OCI-LY7 (cell line): ENCODE measurements at regions not wholly inside any gene's neighbourhood (a gene's known extent, or its start where the extent isn't known, plus 50 kb on each side); places are given as distances from the start of the nearest gene placed in this dataset.
A peak's percentile ranks its signal among the peaks of the same experiment; 100 is the strongest.

Source experiments
- BruUV-seq: library from RNA; stranded (reverse); fragments of 400-500 nt; replicated peaks from 2 replicates; lab custom pipeline; 2021; lab: Mats Ljungman, UMichigan
- CTCF ChIA-PET: fragments of 300-600 bp; sonication (Branson Sonifier 250); formaldehyde crosslinking; loops from one replicate; lab custom pipeline; 2022; ENCODE audit warnings: antibody characterized with exemption; ENCODE audit not compliant: unreplicated experiment; lab: Charles Lee
- POLR2A ChIA-PET: fragments of 300-600 bp; sonication (Branson Sonifier 250); formaldehyde crosslinking; loops from one replicate; lab custom pipeline; 2022; ENCODE audit warnings: antibody characterized with exemption; lab: Charles Lee
- DNase-seq: peaks from one replicate; pipeline ENCODE4 v3.0.0-alpha.2; 2015; ENCODE audit warnings: low spot score
- H2AFZ ChIP-seq: fragments of 200-600 bp; sonication (generic), shearing (Covaris generic); 2 replicates; pipeline ENCODE4 v1.6.1; 2014; ENCODE audit warnings: mild to moderate bottlenecking, antibody characterized with exemption, low read length, moderate library complexity
- H3K27ac ChIP-seq: fragments of 200-600 bp; sonication (generic); 2 replicates; pipeline ENCODE4 v1.5.1; 2014; ENCODE audit warnings: mixed run types, low read depth, mild to moderate bottlenecking, moderate library complexity, low read length, inconsistent platforms; ENCODE audit not compliant: poor library complexity, severe bottlenecking
- H3K36me3 ChIP-seq: fragments of 200-600 bp; sonication (generic); 2 replicates; pipeline ENCODE4 v1.6.1; 2014; ENCODE audit warnings: mild to moderate bottlenecking, antibody characterized with exemption, low read length, moderate library complexity, mixed read lengths; ENCODE audit not compliant: insufficient read depth
- H3K4me1 ChIP-seq: fragments of 200-600 bp; sonication (generic); 2 replicates; pipeline ENCODE4 v1.5.1; 2014; ENCODE audit warnings: mild to moderate bottlenecking, low read length; ENCODE audit not compliant: insufficient read depth, poor library complexity, severe bottlenecking
- H3K4me2 ChIP-seq: fragments of 200-600 bp; sonication (generic); 2 replicates; pipeline ENCODE4 v1.6.1; 2014; ENCODE audit warnings: mild to moderate bottlenecking, low read length
- H3K4me3 ChIP-seq: fragments of 200-600 bp; sonication (generic); 2 replicates; pipeline ENCODE4 v1.5.1; 2014; ENCODE audit warnings: mild to moderate bottlenecking, low read depth, low read length; ENCODE audit not compliant: poor library complexity, severe bottlenecking
- H3K79me2 ChIP-seq: fragments of 200-600 bp; sonication (generic); 2 replicates; pipeline ENCODE4 v1.6.1; 2016; ENCODE audit warnings: low read depth, mild to moderate bottlenecking, low read length, moderate library complexity, mixed read lengths; ENCODE audit not compliant: insufficient read depth
- H3K9me2 ChIP-seq: fragments of 200-600 bp; sonication (generic); 2 replicates; pipeline ENCODE4 v1.6.1; 2016; ENCODE audit warnings: mild to moderate bottlenecking, low read length, mixed read lengths; ENCODE audit not compliant: insufficient read depth
- H3K9me3 ChIP-seq: fragments of 200-600 bp; sonication (generic); 2 replicates; pipeline ENCODE4 v1.6.1; 2014; ENCODE audit warnings: mild to moderate bottlenecking, mixed run types, low read length, mixed read lengths
- H4K20me1 ChIP-seq: fragments of 200-600 bp; sonication (generic); 2 replicates; pipeline ENCODE4 v1.6.1; 2014; ENCODE audit warnings: mild to moderate bottlenecking, antibody characterized with exemption, low read length, moderate library complexity, mixed read lengths; ENCODE audit not compliant: insufficient read depth
- CTCF ChIP-seq: fragments of 200-600 bp; sonication (generic); conservative IDR thresholded peaks from 2 replicates; pipeline ENCODE4 v1.5.1; 2014; ENCODE audit warnings: mild to moderate bottlenecking, antibody characterized with exemption, low read length, moderate library complexity, mixed read lengths
- EZH2phosphoT487 ChIP-seq: fragments of 200-600 bp; sonication (generic); IDR thresholded peaks from 2 replicates; pipeline ENCODE4 v1.6.1; 2018; ENCODE audit warnings: low read depth, borderline replicate concordance, mild to moderate bottlenecking, mixed run types, antibody characterized with exemption, low read length, moderate library complexity, mixed read lengths
- intact Hi-C: fragments of 100-400 bp; cut with micrococcal nuclease; formaldehyde crosslinking; loops from one replicate; pipeline ENCODE4 v1.10.0; 2022; ENCODE audit not compliant: unreplicated experiment

GRCh38 chrX:1933964-1934363 lies 319.1 kb downstream of the ASMT start:
- no peaks in the 10 kb centered on the region for H3K79me2 ChIP-seq
- H3K36me3 ChIP-seq = no peaks in the 10 kb centered on the region
- H2AFZ ChIP-seq = no peak overlapping the region
- no peaks in the 10 kb centered on the region for H4K20me1 ChIP-seq
- no TSS peak for BruUV-seq
- no peak overlapping the region for H3K27ac ChIP-seq
- DNase-seq = no peak
- POLR2A ChIA-PET = no interaction called here
- H3K9me3 ChIP-seq = no peaks in the 10 kb centered on the region
- H3K4me3 ChIP-seq = no peak overlapping the region
- TF ChIP-seq CTCF = no peak
- no peak for TF ChIP-seq EZH2phosphoT487
- no peak overlapping the region for H3K4me2 ChIP-seq
- intact Hi-C loops = no loop called here
- no peaks in the 10 kb centered on the region for H3K4me1 ChIP-seq
- CTCF ChIA-PET = no interaction called here
- H3K9me2 ChIP-seq = no peaks in the 10 kb centered on the region

GRCh38 chrX:1935805-1936204 lies 320.9 kb downstream of the ASMT start:
- ChIA-PET CTCF (no interaction called here), POLR2A (no interaction called here)
- H3K4me3 ChIP-seq = no peak overlapping the region
- H3K4me2 ChIP-seq = no peak overlapping the region
- H3K36me3 ChIP-seq = no peaks in the 10 kb centered on the region
- no peaks in the 10 kb centered on the region for H3K4me1 ChIP-seq
- intact Hi-C loops = no loop called here
- TF ChIP-seq EZH2phosphoT487 = no peak
- peak; percentile 65 for TF ChIP-seq CTCF
- no peak for DNase-seq
- H3K27ac ChIP-seq = no peak overlapping the region
- H3K9me2 ChIP-seq = no peaks in the 10 kb centered on the region
- no peak overlapping the region for H2AFZ ChIP-seq
- H3K79me2 ChIP-seq = no peaks in the 10 kb centered on the region
- BruUV-seq = no TSS peak
- no peaks in the 10 kb centered on the region for H4K20me1 ChIP-seq
- H3K9me3 ChIP-seq = no peaks in the 10 kb centered on the region

- Histone ChIP-seq H3K9me3 (no peaks in the 10 kb centered on the region), H3K4me3 (no peak overlapping the region), H2AFZ (no peak overlapping the region), H4K20me1 (no peaks in the 10 kb centered on the region), H3K79me2 (no peaks in the 10 kb centered on the region), H3K27ac (no peak overlapping the region), H3K9me2 (no peaks in the 10 kb centered on the region), H3K4me2 (no peak overlapping the region), H3K4me1 (no peaks in the 10 kb centered on the region), H3K36me3 (no peaks in the 10 kb centered on the region)
- POLR2A ChIA-PET = no interaction called here
- no peak for DNase-seq
- CTCF ChIA-PET = no interaction called here
- BruUV-seq = no TSS peak
- intact Hi-C loops = no loop called here
- TF ChIP-seq EZH2phosphoT487 = no peak
- TF ChIP-seq CTCF = no peak
These were observed 323.3 kb downstream of the ASMT start for GRCh38 chrX:1938190-1938589.
